ENCODE measurements at regions not wholly inside any gene's neighbourhood (a gene's known extent, or its start where the extent isn't known, plus 50 kb on each side); places are given as distances from the start of the nearest gene placed in this dataset.
"Not testable (repeated sequence)": the region's sequence is repeated elsewhere in the genome, so short reads cannot be mapped to it uniquely, and the experiment has no call there.

- H3K14ac ChIP-seq (ENCODE audit: low read length in 2 of 2); H3K9ac ChIP-seq (ENCODE audit: low read length): not testable (repeated sequence)
These were observed 326.9 kb downstream of the PREX1 start for GRCh38 chr20:48500900-48501299.

GRCh38 chr20:48498939-48499338, 328.9 kb downstream of the PREX1 start:
- H2AK5ac ChIP-seq (ENCODE audit: low read length, severe bottlenecking); H4K8ac ChIP-seq (ENCODE audit: low read length); H4K91ac ChIP-seq (ENCODE audit: low read length); H3K4me2 ChIP-seq (ENCODE audit: low read length, poor library complexity, severe bottlenecking); H3K4me3 ChIP-seq (ENCODE audit: insufficient read depth in 1 of 2, low read depth in 1 of 2, low read length in 2 of 2); H3K18ac ChIP-seq (ENCODE audit: low read depth in 1 of 2, low read length in 2 of 2); H3K9ac ChIP-seq (ENCODE audit: low read length); H3K36me3 ChIP-seq (ENCODE audit: control insufficient read depth in 1 of 2, insufficient read depth in 2 of 2, low read depth in 1 of 2, low read length in 2 of 2); H2BK5ac ChIP-seq (ENCODE audit: low read depth, low read length, poor library complexity, severe bottlenecking); H2BK15ac ChIP-seq (ENCODE audit: low read depth, poor library complexity, severe bottlenecking); H2BK120ac ChIP-seq (ENCODE audit: low read depth, low read length); H3K27ac ChIP-seq (ENCODE audit: low read length, poor library complexity, severe bottlenecking); H2AFZ ChIP-seq (ENCODE audit: low read depth, low read length); H3K79me1 ChIP-seq (replicated peaks; ENCODE audit: low read length, poor library complexity, severe bottlenecking); H2BK12ac ChIP-seq (ENCODE audit: low read length in 2 of 2); DNase-seq; H3K9me3 ChIP-seq (ENCODE audit: control insufficient read depth, low read length); H3K4ac ChIP-seq (ENCODE audit: low read depth in 1 of 2, low read length in 2 of 2); H3K23ac ChIP-seq (ENCODE audit: low read length in 2 of 2); H3K14ac ChIP-seq (ENCODE audit: low read length in 2 of 2); H3K4me1 ChIP-seq (ENCODE audit: control insufficient read depth, insufficient read depth, low read depth, low read length): not testable (repeated sequence)
- peaks cover 0 to 18% of the 10 kb centered on the region in 2 experiments for H3K27me3 ChIP-seq (ENCODE audit: control insufficient read depth in 1 of 2, insufficient read depth in 1 of 2, low read length in 2 of 2)
- WGBS = 84% methylated on average over 4 of the region's 4 CpGs

More at GRCh38 chr20:48500900-48501299, 326.9 kb downstream of the PREX1 start:
- not testable (repeated sequence) for H2BK12ac ChIP-seq (ENCODE audit: low read length in 2 of 2); H3K4me2 ChIP-seq (ENCODE audit: low read length, poor library complexity, severe bottlenecking); H2AK5ac ChIP-seq (ENCODE audit: low read length, severe bottlenecking); H3K18ac ChIP-seq (ENCODE audit: low read depth in 1 of 2, low read length in 2 of 2); H2BK5ac ChIP-seq (ENCODE audit: low read depth, low read length, poor library complexity, severe bottlenecking); H3K23ac ChIP-seq (ENCODE audit: low read length in 2 of 2); H3K36me3 ChIP-seq (ENCODE audit: control insufficient read depth in 1 of 2, insufficient read depth in 2 of 2, low read depth in 1 of 2, low read length in 2 of 2); H3K27ac ChIP-seq (ENCODE audit: low read length, poor library complexity, severe bottlenecking); H4K8ac ChIP-seq (ENCODE audit: low read length); H3K79me1 ChIP-seq (replicated peaks; ENCODE audit: low read length, poor library complexity, severe bottlenecking); H2BK120ac ChIP-seq (ENCODE audit: low read depth, low read length); DNase-seq; H4K91ac ChIP-seq (ENCODE audit: low read length); H2BK15ac ChIP-seq (ENCODE audit: low read depth, poor library complexity, severe bottlenecking); H3K4ac ChIP-seq (ENCODE audit: low read depth in 1 of 2, low read length in 2 of 2); H3K4me1 ChIP-seq (ENCODE audit: control insufficient read depth, insufficient read depth, low read depth, low read length); H2AFZ ChIP-seq (ENCODE audit: low read depth, low read length); H3K9me3 ChIP-seq (ENCODE audit: control insufficient read depth, low read length); H3K4me3 ChIP-seq (ENCODE audit: insufficient read depth in 1 of 2, low read depth in 1 of 2, low read length in 2 of 2)
- peaks cover 0 to 15% of the 10 kb centered on the region in 2 experiments for H3K27me3 ChIP-seq (ENCODE audit: control insufficient read depth in 1 of 2, insufficient read depth in 1 of 2, low read length in 2 of 2)
- WGBS = 53% methylated on average over 8 of the region's 9 CpGs

- H3K9ac ChIP-seq (ENCODE audit: low read length); H3K18ac ChIP-seq (ENCODE audit: low read depth in 1 of 2, low read length in 2 of 2); H4K91ac ChIP-seq (ENCODE audit: low read length); H4K8ac ChIP-seq (ENCODE audit: low read length); H2BK5ac ChIP-seq (ENCODE audit: low read depth, low read length, poor library complexity, severe bottlenecking); H3K23ac ChIP-seq (ENCODE audit: low read length in 2 of 2); H2AFZ ChIP-seq (ENCODE audit: low read depth, low read length); H2BK120ac ChIP-seq (ENCODE audit: low read depth, low read length); H2BK12ac ChIP-seq (ENCODE audit: low read length in 2 of 2); H3K4me2 ChIP-seq (ENCODE audit: low read length, poor library complexity, severe bottlenecking); H2BK15ac ChIP-seq (ENCODE audit: low read depth, poor library complexity, severe bottlenecking); H3K14ac ChIP-seq (ENCODE audit: low read length in 2 of 2); H3K4ac ChIP-seq (ENCODE audit: low read depth in 1 of 2, low read length in 2 of 2); H2AK5ac ChIP-seq (ENCODE audit: low read length, severe bottlenecking); H3K9me3 ChIP-seq (ENCODE audit: control insufficient read depth, low read length); H3K4me3 ChIP-seq (ENCODE audit: insufficient read depth in 1 of 2, low read depth in 1 of 2, low read length in 2 of 2); H3K27ac ChIP-seq (ENCODE audit: low read length, poor library complexity, severe bottlenecking); DNase-seq; H3K79me1 ChIP-seq (replicated peaks; ENCODE audit: low read length, poor library complexity, severe bottlenecking); H3K4me1 ChIP-seq (ENCODE audit: control insufficient read depth, insufficient read depth, low read depth, low read length); H3K36me3 ChIP-seq (ENCODE audit: control insufficient read depth in 1 of 2, insufficient read depth in 2 of 2, low read depth in 1 of 2, low read length in 2 of 2): not testable (repeated sequence)
- 72% methylated on average over 4 of the region's 4 CpGs for WGBS
- H3K27me3 ChIP-seq (ENCODE audit: control insufficient read depth in 1 of 2, insufficient read depth in 1 of 2, low read length in 2 of 2) = peaks cover 0 to 18% of the 10 kb centered on the region in 2 experiments
These were observed 329.7 kb downstream of the PREX1 start for GRCh38 chr20:48498125-48498524.

- Histone ChIP-seq H4K91ac (ENCODE audit: low read length) (no peak overlapping the region), H2AFZ (ENCODE audit: low read depth, low read length) (no peak overlapping the region), H2BK120ac (ENCODE audit: low read depth, low read length) (no peak overlapping the region), H3K4me1 (ENCODE audit: control insufficient read depth, insufficient read depth, low read depth, low read length) (no peaks in the 10 kb centered on the region), H2BK5ac (ENCODE audit: low read depth, low read length, poor library complexity, severe bottlenecking) (no peak overlapping the region), H3K9me3 (ENCODE audit: control insufficient read depth, low read length) (no peaks in the 10 kb centered on the region), H4K8ac (ENCODE audit: low read length) (no peak overlapping the region), H2BK12ac (ENCODE audit: low read length in 2 of 2) (no peak overlapping the region), H3K27ac (ENCODE audit: low read length, poor library complexity, severe bottlenecking) (no peak overlapping the region), H3K14ac (ENCODE audit: low read length in 2 of 2) (no peak overlapping the region), H3K4me3 (ENCODE audit: insufficient read depth in 1 of 2, low read depth in 1 of 2, low read length in 2 of 2) (no peak overlapping the region), H2BK15ac (ENCODE audit: low read depth, poor library complexity, severe bottlenecking) (no peak overlapping the region), H3K4ac (ENCODE audit: low read depth in 1 of 2, low read length in 2 of 2) (no peak overlapping the region), H2AK5ac (ENCODE audit: low read length, severe bottlenecking) (no peak overlapping the region), H3K9ac (ENCODE audit: low read length) (no peak overlapping the region), H3K36me3 (ENCODE audit: control insufficient read depth in 1 of 2, insufficient read depth in 2 of 2, low read depth in 1 of 2, low read length in 2 of 2) (no peaks in the 10 kb centered on the region), H3K4me2 (ENCODE audit: low read length, poor library complexity, severe bottlenecking) (no peak overlapping the region), H3K18ac (ENCODE audit: low read depth in 1 of 2, low read length in 2 of 2) (no peak overlapping the region), H3K27me3 (ENCODE audit: control insufficient read depth in 1 of 2, insufficient read depth in 1 of 2, low read length in 2 of 2) (peaks cover 5 to 38% of the 10 kb centered on the region in 2 experiments), H3K23ac (ENCODE audit: low read length in 2 of 2) (no peak overlapping the region), H3K79me1 (replicated peaks; ENCODE audit: low read length, poor library complexity, severe bottlenecking) (no peaks in the 10 kb centered on the region)
- WGBS = 67% methylated on average over 5 of the region's 8 CpGs
- no peak for DNase-seq
These were observed 333.8 kb downstream of the PREX1 start for GRCh38 chr20:48493966-48494365.
